ENCODE measurements at regions not wholly inside any gene's neighbourhood (a gene's known extent, or its start where the extent isn't known, plus 50 kb on each side); places are given as distances from the start of the nearest gene placed in this dataset.

DNA sequence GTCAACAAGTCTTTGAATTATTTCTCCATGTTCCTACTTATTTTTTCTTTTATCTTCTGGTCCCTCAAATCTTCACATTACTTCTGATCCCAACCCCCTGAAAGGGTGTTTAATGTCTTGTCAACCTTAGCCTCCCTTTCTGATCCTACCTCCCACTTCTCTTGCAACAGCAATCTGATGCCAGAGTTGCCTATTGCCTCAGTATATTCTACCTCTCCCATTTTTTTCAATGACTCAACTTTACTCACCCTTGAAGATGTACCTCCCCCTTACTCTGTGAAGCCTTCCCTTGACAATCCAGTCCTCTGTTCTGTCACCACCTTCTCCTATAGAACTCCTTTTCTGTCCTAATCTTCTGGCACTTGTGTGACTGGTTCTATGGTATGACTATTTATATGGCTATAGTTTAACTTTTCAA lies 99.5 kb upstream of the CD55 start:
- H3K9me3 ChIP-seq (ENCODE audit: insufficient read depth, low read depth): peaks cover 4% of the 10 kb centered on the region; the same call in 1 of the 2 replicates
- H3F3A ChIP-seq (ENCODE audit: insufficient read depth, low read depth): peaks cover 8% of the 10 kb centered on the region; the same call in 1 of the 2 replicates
- no peaks in the 10 kb centered on the region for H3K27me3 ChIP-seq (ENCODE audit: insufficient read depth, low read depth)
- no peak overlapping the region for H3K4me3 ChIP-seq
- ChIA-PET POLR2A (ENCODE audit: unreplicated experiment) (no interaction called here), CTCF (no interaction called here)
- peak in 1 of 2 experiments; percentile 74 for DNase-seq
- intact Hi-C loops (cut with micrococcal nuclease; ENCODE audit: unreplicated experiment): no loop called here
- peak overlapping the region; percentile 30; the same call in 1 of the 2 replicates for H3K4me2 ChIP-seq
- no TSS peak for BruUV-seq (replicated peaks)
- H3K36me3 ChIP-seq (ENCODE audit: low read depth): no peaks in the 10 kb centered on the region
- H3K4me1 ChIP-seq (replicated peaks; ENCODE audit: insufficient read depth): peaks cover 34% of the 10 kb centered on the region
- H4K20me1 ChIP-seq (ENCODE audit: insufficient read depth): no peaks in the 10 kb centered on the region
- H2AFZ ChIP-seq: peak overlapping the region; percentile 34; the same call in 1 of the 2 replicates
- TF ChIP-seq, protein P1, sequence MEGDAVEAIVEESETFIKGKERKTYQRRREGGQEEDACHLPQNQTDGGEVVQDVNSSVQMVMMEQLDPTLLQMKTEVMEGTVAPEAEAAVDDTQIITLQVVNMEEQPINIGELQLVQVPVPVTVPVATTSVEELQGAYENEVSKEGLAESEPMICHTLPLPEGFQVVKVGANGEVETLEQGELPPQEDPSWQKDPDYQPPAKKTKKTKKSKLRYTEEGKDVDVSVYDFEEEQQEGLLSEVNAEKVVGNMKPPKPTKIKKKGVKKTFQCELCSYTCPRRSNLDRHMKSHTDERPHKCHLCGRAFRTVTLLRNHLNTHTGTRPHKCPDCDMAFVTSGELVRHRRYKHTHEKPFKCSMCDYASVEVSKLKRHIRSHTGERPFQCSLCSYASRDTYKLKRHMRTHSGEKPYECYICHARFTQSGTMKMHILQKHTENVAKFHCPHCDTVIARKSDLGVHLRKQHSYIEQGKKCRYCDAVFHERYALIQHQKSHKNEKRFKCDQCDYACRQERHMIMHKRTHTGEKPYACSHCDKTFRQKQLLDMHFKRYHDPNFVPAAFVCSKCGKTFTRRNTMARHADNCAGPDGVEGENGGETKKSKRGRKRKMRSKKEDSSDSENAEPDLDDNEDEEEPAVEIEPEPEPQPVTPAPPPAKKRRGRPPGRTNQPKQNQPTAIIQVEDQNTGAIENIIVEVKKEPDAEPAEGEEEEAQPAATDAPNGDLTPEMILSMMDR (conservative IDR thresholded peaks at IDR 0.05): no peak
- no peak for TF ChIP-seq EZH2 (IDR thresholded peaks at IDR 0.05; ENCODE audit: low read depth)
- H3K27ac ChIP-seq: peak overlapping the region; percentile 65
- no peaks in the 10 kb centered on the region for H3K79me2 ChIP-seq (ENCODE audit: low read depth)
- H3K9me2 ChIP-seq (ENCODE audit: insufficient read depth): no peaks in the 10 kb centered on the region

DNA sequence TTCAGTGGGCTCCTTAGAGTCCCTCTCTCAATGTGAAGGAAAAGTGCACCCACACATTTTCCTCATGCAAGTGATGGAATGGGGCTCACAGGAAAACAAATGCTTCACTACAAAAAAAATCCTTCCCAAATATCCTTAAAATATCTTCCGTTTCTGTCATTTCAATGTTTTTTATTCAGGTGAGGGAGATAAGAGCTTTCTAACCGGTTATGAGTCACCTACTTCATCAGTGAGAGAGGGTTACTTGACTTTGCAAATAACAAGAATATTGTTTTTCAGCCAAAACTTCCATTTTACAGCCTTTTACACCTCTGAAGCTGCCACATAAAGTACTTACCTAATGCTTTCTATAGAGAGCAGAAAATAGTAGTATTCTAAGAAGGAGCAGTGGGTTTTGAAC lies 98.3 kb upstream of the CD55 start:
- ChIA-PET POLR2A (ENCODE audit: unreplicated experiment) (no interaction called here), CTCF (no interaction called here)
- Histone ChIP-seq H3F3A (ENCODE audit: insufficient read depth, low read depth) (peaks cover 8% of the 10 kb centered on the region; the same call in 1 of the 2 replicates), H3K4me2 (peak overlapping the region; percentile 30), H4K20me1 (ENCODE audit: insufficient read depth) (no peaks in the 10 kb centered on the region), H3K27me3 (ENCODE audit: insufficient read depth, low read depth) (no peaks in the 10 kb centered on the region), H3K4me1 (replicated peaks; ENCODE audit: insufficient read depth) (peaks cover 34% of the 10 kb centered on the region), H3K79me2 (ENCODE audit: low read depth) (no peaks in the 10 kb centered on the region), H3K4me3 (no peak overlapping the region), H3K27ac (peak overlapping the region; percentile 65), H3K9me2 (ENCODE audit: insufficient read depth) (no peaks in the 10 kb centered on the region), H3K9me3 (ENCODE audit: insufficient read depth, low read depth) (peaks cover 4% of the 10 kb centered on the region; the same call in 1 of the 2 replicates), H2AFZ (no peak overlapping the region), H3K36me3 (ENCODE audit: low read depth) (no peaks in the 10 kb centered on the region)
- intact Hi-C loops (cut with micrococcal nuclease; ENCODE audit: unreplicated experiment): no loop called here
- TF ChIP-seq, protein P1 (conservative IDR thresholded peaks at IDR 0.05): no peak
- TF ChIP-seq EZH2 (IDR thresholded peaks at IDR 0.05; ENCODE audit: low read depth): no peak
- peak in 1 of 2 experiments; percentile 44 for DNase-seq
- no TSS peak for BruUV-seq (replicated peaks)

DNA sequence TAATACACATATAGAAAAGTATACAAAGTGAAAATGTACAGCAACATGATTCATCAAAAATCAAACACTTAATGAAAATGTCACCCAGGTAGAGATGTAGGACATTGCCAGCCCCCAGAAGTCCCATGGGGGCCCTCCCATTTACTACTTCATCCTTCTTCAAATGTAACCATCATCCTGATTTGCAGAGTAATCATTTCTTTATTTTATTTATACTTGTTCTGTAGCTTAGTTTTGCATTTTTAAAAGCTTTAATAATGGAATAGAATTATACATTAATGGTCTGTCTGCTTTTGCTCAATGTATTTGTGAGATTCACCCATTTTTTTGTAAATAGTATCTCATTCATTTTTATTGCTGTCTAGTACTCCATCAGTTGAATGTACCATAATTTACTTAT lies 96.8 kb upstream of the CD55 start:
- TF ChIP-seq, protein P1 (conservative IDR thresholded peaks at IDR 0.05): no peak
- no peak for TF ChIP-seq EZH2 (IDR thresholded peaks at IDR 0.05; ENCODE audit: low read depth)
- POLR2A ChIA-PET (ENCODE audit: unreplicated experiment): no interaction called here
- CTCF ChIA-PET: interaction anchor here (0.5 kb wide), 1 partner anchor 181 kb away, joined by 3 read pairs; no protein-coding TSS in a partner anchor
- Histone ChIP-seq H3K79me2 (ENCODE audit: low read depth) (no peaks in the 10 kb centered on the region), H3F3A (ENCODE audit: insufficient read depth, low read depth) (peaks cover 8% of the 10 kb centered on the region; the same call in 1 of the 2 replicates), H4K20me1 (ENCODE audit: insufficient read depth) (no peaks in the 10 kb centered on the region), H3K36me3 (ENCODE audit: low read depth) (no peaks in the 10 kb centered on the region), H3K27me3 (ENCODE audit: insufficient read depth, low read depth) (no peaks in the 10 kb centered on the region), H3K4me3 (no peak overlapping the region), H3K9me2 (ENCODE audit: insufficient read depth) (no peaks in the 10 kb centered on the region), H3K4me2 (no peak overlapping the region), H2AFZ (no peak overlapping the region), H3K4me1 (replicated peaks; ENCODE audit: insufficient read depth) (peaks cover 27% of the 10 kb centered on the region), H3K27ac (no peak overlapping the region), H3K9me3 (ENCODE audit: insufficient read depth, low read depth) (peaks cover 4% of the 10 kb centered on the region; the same call in 1 of the 2 replicates)
- no peak for DNase-seq
- BruUV-seq (replicated peaks): no TSS peak
- intact Hi-C loops (cut with micrococcal nuclease; ENCODE audit: unreplicated experiment): no loop called here

Data from PC-9 (cell line).